H1 (cell line): ENCODE measurements at regions not wholly inside any gene's neighbourhood (a gene's known extent, or its start where the extent isn't known, plus 50 kb on each side); places are given as distances from the start of the nearest gene placed in this dataset.

ENCODE experiments used
- CBX5 ChIP-seq: fragments of 300-800, 300-1000 bp; sonication (generic); IDR thresholded peaks from 2 replicates; pipeline ENCODE4 v1.7.1; 2016; ENCODE audit warnings: antibody characterized with exemption, low read length, low read depth
- HDAC6 ChIP-seq: IDR thresholded peaks from one replicate; pipeline ENCODE4 v1.7.1; 2012; ENCODE audit warnings: low read depth, mild to moderate bottlenecking, inconsistent platforms, low read length, moderate library complexity
- MAX ChIP-seq: IDR thresholded peaks from 2 replicates; pipeline ENCODE4 v1.6.1; 2012; ENCODE audit warnings: inconsistent platforms
- TBP ChIP-seq: IDR thresholded peaks from 2 replicates; pipeline ENCODE4 v1.6.1; 2011; ENCODE audit warnings: low read depth, low read length, improper control_type of control experiment
- TEAD4 ChIP-seq: IDR thresholded peaks from 2 replicates; pipeline ENCODE4 v1.6.1; 2012; ENCODE audit warnings: low read depth, low read length, inconsistent platforms, mixed read lengths
- ZNF274 ChIP-seq: IDR thresholded peaks from 2 replicates; pipeline ENCODE4 v1.7.0; 2012; ENCODE audit warnings: low read length, borderline replicate concordance; ENCODE audit errors: extremely low read depth

- no peak for TF ChIP-seq TEAD4
- no peak for TF ChIP-seq TBP
- no peak for TF ChIP-seq HDAC6
- no peak for TF ChIP-seq ZNF274
- TF ChIP-seq MAX: no peak
- TF ChIP-seq CBX5: no peak
- TF ChIP-seq, all 59 proteins: peak for 0
Observed at GRCh38 chr5:39760385-39761198, 335.8 kb upstream of the DAB2 start (continued).
